WTC11 (cell line): ENCODE measurements at regions not wholly inside any gene's neighbourhood (a gene's known extent, or its start where the extent isn't known, plus 50 kb on each side); places are given as distances from the start of the nearest gene placed in this dataset.

Experiments used
- ATAC-seq: fragments of 200-7000 bp; cut with Tn5 transposase; 2 replicates; pipeline ENCODE4 v1.10.0; 2021; ENCODE audit warnings: mild to moderate bottlenecking, moderate library complexity
- CTCF ChIA-PET: fragments of 300-600 bp; sonication (Branson Sonifier 250); formaldehyde crosslinking; loops from one replicate; lab custom pipeline; 2021; ENCODE audit warnings: antibody characterized with exemption; lab: Charles Lee
- POLR2A ChIA-PET: fragments of 350-600 bp; sonication (Branson Sonifier 250); formaldehyde crosslinking; loops from one replicate; lab custom pipeline; 2021; ENCODE audit warnings: antibody characterized with exemption; lab: Charles Lee
- DNase-seq: peaks from one replicate; pipeline ENCODE4 v3.0.0; 2021; ENCODE audit warnings: low spot score
- H3K27ac Mint-ChIP-seq: 2 replicates; pipeline ENCODE4 v1.8.0; 2021; ENCODE audit warnings: mixed read lengths
- H3K27me3 Mint-ChIP-seq: 2 replicates; pipeline ENCODE4 v1.8.0; 2021; ENCODE audit warnings: low read depth, mild to moderate bottlenecking, moderate library complexity, mixed read lengths
- H3K36me3 Mint-ChIP-seq: 2 replicates; pipeline ENCODE4 v1.8.0; 2021; ENCODE audit warnings: mixed read lengths
- H3K4me1 Mint-ChIP-seq: 2 replicates; pipeline ENCODE4 v1.8.0; 2022; ENCODE audit warnings: mixed read lengths
- H3K4me3 Mint-ChIP-seq: 2 replicates; pipeline ENCODE4 v1.8.0; 2021; ENCODE audit warnings: mild to moderate bottlenecking, moderate library complexity, mixed read lengths
- H3K9me3 Mint-ChIP-seq: 2 replicates; pipeline ENCODE4 v1.8.0; 2021; ENCODE audit warnings: mixed read lengths
- CREB1 ChIP-seq: sonication (generic); formaldehyde crosslinking; IDR thresholded peaks from 2 replicates; pipeline ENCODE4 v1.8.0; 2023; ENCODE audit warnings: mild to moderate bottlenecking, missing genetic modification reagents
- ELF4 ChIP-seq: sonication (generic); formaldehyde crosslinking; IDR thresholded peaks from 2 replicates; pipeline ENCODE4 v1.8.1; 2022; ENCODE audit warnings: low read depth, mild to moderate bottlenecking, moderate library complexity, missing genetic modification reagents
- JUN ChIP-seq: sonication (generic); formaldehyde crosslinking; IDR thresholded peaks from 2 replicates; pipeline ENCODE4 v1.8.0; 2023; ENCODE audit warnings: mild to moderate bottlenecking, missing genetic modification reagents
- NFYB ChIP-seq: sonication (generic); formaldehyde crosslinking; conservative IDR thresholded peaks from 2 replicates; pipeline ENCODE4 v1.8.0; 2022; ENCODE audit warnings: low read depth, missing genetic modification reagents
- NR2C2 ChIP-seq: sonication (generic); formaldehyde crosslinking; IDR thresholded peaks from 2 replicates; pipeline ENCODE4 v1.8.0; 2022; ENCODE audit warnings: mild to moderate bottlenecking, missing genetic modification reagents
- OVOL2 ChIP-seq: fragments of 250-450 bp; sonication (Bioruptor Pico); IDR thresholded peaks from 2 replicates; pipeline ENCODE4 v1.9.0; 2021; ENCODE audit warnings: mild to moderate bottlenecking, borderline replicate concordance
- RELA ChIP-seq: sonication (generic); formaldehyde crosslinking; IDR thresholded peaks from 2 replicates; pipeline ENCODE4 v1.8.1; 2022; ENCODE audit warnings: missing genetic modification reagents, mild to moderate bottlenecking, borderline replicate concordance
- SOX15 ChIP-seq: fragments of 250-450 bp; sonication (Bioruptor Pico); IDR thresholded peaks from 2 replicates; pipeline ENCODE4 v1.9.0; 2021; ENCODE audit warnings: mild to moderate bottlenecking
- TEAD1 ChIP-seq: sonication (generic); formaldehyde crosslinking; IDR thresholded peaks from 2 replicates; pipeline ENCODE4 v1.8.0; 2022; ENCODE audit warnings: mild to moderate bottlenecking, missing genetic modification reagents
- ZNF138 ChIP-seq: sonication (generic); formaldehyde crosslinking; conservative IDR thresholded peaks from 2 replicates; pipeline ENCODE4 v1.8.1; 2022; ENCODE audit warnings: mild to moderate bottlenecking, moderate library complexity, missing genetic modification reagents
- ZNF219 ChIP-seq: sonication (generic); formaldehyde crosslinking; IDR thresholded peaks from 2 replicates; pipeline ENCODE4 v1.8.0; 2023; ENCODE audit warnings: missing genetic modification reagents, mild to moderate bottlenecking, borderline replicate concordance
- ZNF671 ChIP-seq: fragments of 250-450 bp; sonication (Bioruptor Pico); IDR thresholded peaks from 2 replicates; pipeline ENCODE4 v1.8.0; 2021; ENCODE audit warnings: mild to moderate bottlenecking
- TF ChIP-seq, protein P1 (sequence below): sonication (generic); formaldehyde crosslinking; IDR thresholded peaks from 2 replicates; pipeline ENCODE4 v1.8.1; 2023; ENCODE audit warnings: mild to moderate bottlenecking, missing genetic modification reagents
- TF ChIP-seq, protein P2 (sequence below): fragments of 200-600 bp; IDR thresholded peaks from 2 replicates; pipeline ENCODE4 v1.8.0; 2022; ENCODE audit warnings: antibody characterized with exemption
- TF ChIP-seq, protein P3 (sequence below): fragments of 250-450 bp; sonication (Bioruptor Pico); IDR thresholded peaks from 2 replicates; pipeline ENCODE4 v1.9.0; 2021; ENCODE audit warnings: moderate library complexity, mild to moderate bottlenecking, inconsistent platforms, borderline replicate concordance
- TF ChIP-seq, protein P4 (sequence below): sonication (generic); formaldehyde crosslinking; IDR thresholded peaks from 2 replicates; pipeline ENCODE4 v1.8.0; 2023; ENCODE audit warnings: mild to moderate bottlenecking, missing genetic modification reagents
- TF ChIP-seq, protein P5 (sequence below): fragments of 250-450 bp; sonication (Bioruptor Pico); IDR thresholded peaks from 2 replicates; pipeline ENCODE4 v2.1.2; 2022; ENCODE audit warnings: mild to moderate bottlenecking, moderate library complexity
- TF ChIP-seq, protein P6 (sequence below): fragments of 250-450 bp; sonication (Bioruptor Pico); IDR thresholded peaks from 2 replicates; pipeline ENCODE4 v1.8.0; 2021; ENCODE audit warnings: mild to moderate bottlenecking
- TF ChIP-seq, protein P7 (sequence below): sonication (generic); formaldehyde crosslinking; IDR thresholded peaks from 2 replicates; pipeline ENCODE4 v1.8.0; 2022; ENCODE audit warnings: mild to moderate bottlenecking, missing genetic modification reagents

DNA sequence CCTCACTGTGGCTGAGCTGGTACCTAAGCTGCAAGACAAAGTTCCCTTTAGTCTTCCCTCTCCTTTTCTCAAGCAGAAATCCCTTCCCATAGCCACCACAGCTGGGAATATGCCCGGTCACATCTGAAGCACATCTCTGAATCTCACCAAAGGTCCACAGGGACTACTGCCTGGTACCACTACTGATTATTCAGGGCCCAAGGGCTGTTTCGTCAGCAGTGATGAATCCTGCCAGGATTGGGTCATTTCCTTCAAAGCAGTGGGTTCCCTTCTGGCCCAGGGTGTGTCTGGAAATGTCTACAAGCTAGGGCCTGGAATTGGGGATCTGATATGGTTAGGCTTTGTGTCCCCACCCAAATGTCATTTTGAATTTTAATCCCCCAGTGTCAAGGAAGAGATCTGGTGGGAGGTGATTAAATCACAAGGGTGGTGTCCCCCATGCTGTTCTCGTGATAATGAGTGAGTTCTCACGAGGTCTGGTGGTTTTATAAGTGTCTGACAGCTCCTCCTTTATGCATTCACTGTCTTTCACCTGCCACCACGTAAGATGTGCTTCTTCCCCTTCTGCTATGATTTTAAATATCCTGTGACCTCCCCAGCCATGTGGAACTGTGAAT is 83.2 kb upstream of the FST start:
- ATAC-seq (no peak), DNase-seq (no peak)
- ChIA-PET CTCF (no interaction called here), POLR2A (no interaction called here)
- Mint-ChIP-seq H3K4me3 (no peak overlapping the region), H3K4me1 (no peaks in the 10 kb centered on the region), H3K36me3 (no peaks in the 10 kb centered on the region), H3K27ac (no peak overlapping the region), H3K9me3 (no peaks in the 10 kb centered on the region), H3K27me3 (no peaks in the 10 kb centered on the region)
- TF ChIP-seq ZNF671 (CRISPR knock-in tag), result no peak
- TF ChIP-seq, protein P1, sequence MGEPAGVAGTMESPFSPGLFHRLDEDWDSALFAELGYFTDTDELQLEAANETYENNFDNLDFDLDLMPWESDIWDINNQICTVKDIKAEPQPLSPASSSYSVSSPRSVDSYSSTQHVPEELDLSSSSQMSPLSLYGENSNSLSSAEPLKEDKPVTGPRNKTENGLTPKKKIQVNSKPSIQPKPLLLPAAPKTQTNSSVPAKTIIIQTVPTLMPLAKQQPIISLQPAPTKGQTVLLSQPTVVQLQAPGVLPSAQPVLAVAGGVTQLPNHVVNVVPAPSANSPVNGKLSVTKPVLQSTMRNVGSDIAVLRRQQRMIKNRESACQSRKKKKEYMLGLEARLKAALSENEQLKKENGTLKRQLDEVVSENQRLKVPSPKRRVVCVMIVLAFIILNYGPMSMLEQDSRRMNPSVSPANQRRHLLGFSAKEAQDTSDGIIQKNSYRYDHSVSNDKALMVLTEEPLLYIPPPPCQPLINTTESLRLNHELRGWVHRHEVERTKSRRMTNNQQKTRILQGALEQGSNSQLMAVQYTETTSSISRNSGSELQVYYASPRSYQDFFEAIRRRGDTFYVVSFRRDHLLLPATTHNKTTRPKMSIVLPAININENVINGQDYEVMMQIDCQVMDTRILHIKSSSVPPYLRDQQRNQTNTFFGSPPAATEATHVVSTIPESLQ (CRISPR knock-in tag), result no peak
- TF ChIP-seq JUN, result no peak
- no peak for TF ChIP-seq RELA
- no peak for TF ChIP-seq NFYB (CRISPR knock-in tag)

DNA sequence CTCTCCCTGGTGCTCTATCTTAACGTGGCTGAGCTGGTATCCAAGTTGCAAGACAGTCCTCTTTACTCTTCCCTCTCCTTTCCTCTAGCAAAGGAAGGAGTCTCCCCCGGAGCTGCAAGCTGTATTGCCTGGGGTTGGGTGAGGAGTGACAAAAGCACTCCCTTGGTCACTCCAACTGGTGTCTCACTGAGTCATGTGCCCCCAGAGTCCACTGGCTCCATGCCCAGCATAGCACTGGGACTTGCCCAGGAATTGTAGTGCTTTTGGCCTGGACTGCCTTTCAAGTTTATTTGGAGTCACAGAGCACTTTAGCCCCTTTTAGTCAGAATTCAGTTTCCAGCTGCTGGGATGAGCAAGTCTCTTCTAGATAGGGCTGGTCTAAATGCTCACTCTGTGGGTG is 82.6 kb upstream of the FST start:
- Mint-ChIP-seq H3K27me3 (no peaks in the 10 kb centered on the region), H3K9me3 (no peaks in the 10 kb centered on the region)
- CTCF ChIA-PET, result no interaction called here
- no peak for DNase-seq
- TF ChIP-seq, protein P2, sequence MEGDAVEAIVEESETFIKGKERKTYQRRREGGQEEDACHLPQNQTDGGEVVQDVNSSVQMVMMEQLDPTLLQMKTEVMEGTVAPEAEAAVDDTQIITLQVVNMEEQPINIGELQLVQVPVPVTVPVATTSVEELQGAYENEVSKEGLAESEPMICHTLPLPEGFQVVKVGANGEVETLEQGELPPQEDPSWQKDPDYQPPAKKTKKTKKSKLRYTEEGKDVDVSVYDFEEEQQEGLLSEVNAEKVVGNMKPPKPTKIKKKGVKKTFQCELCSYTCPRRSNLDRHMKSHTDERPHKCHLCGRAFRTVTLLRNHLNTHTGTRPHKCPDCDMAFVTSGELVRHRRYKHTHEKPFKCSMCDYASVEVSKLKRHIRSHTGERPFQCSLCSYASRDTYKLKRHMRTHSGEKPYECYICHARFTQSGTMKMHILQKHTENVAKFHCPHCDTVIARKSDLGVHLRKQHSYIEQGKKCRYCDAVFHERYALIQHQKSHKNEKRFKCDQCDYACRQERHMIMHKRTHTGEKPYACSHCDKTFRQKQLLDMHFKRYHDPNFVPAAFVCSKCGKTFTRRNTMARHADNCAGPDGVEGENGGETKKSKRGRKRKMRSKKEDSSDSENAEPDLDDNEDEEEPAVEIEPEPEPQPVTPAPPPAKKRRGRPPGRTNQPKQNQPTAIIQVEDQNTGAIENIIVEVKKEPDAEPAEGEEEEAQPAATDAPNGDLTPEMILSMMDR, result no peak
- TF ChIP-seq SOX15 (CRISPR knock-in tag) (no peak), ZNF138 (CRISPR knock-in tag) (no peak), ZNF671 (CRISPR knock-in tag) (no peak), ZNF219 (CRISPR knock-in tag) (no peak), ELF4 (no peak), TEAD1 (no peak), RELA (no peak), CREB1 (CRISPR knock-in tag) (no peak), NFYB (CRISPR knock-in tag) (no peak), OVOL2 (no peak), NR2C2 (CRISPR knock-in tag) (no peak)
- TF ChIP-seq, protein P3, sequence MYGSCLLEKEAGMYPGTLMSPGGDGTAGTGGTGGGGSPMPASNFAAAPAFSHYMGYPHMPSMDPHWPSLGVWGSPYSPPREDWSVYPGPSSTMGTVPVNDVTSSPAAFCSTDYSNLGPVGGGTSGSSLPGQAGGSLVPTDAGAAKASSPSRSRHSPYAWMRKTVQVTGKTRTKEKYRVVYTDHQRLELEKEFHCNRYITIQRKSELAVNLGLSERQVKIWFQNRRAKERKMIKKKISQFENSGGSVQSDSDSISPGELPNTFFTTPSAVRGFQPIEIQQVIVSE, result no peak
- TF ChIP-seq, protein P4, sequence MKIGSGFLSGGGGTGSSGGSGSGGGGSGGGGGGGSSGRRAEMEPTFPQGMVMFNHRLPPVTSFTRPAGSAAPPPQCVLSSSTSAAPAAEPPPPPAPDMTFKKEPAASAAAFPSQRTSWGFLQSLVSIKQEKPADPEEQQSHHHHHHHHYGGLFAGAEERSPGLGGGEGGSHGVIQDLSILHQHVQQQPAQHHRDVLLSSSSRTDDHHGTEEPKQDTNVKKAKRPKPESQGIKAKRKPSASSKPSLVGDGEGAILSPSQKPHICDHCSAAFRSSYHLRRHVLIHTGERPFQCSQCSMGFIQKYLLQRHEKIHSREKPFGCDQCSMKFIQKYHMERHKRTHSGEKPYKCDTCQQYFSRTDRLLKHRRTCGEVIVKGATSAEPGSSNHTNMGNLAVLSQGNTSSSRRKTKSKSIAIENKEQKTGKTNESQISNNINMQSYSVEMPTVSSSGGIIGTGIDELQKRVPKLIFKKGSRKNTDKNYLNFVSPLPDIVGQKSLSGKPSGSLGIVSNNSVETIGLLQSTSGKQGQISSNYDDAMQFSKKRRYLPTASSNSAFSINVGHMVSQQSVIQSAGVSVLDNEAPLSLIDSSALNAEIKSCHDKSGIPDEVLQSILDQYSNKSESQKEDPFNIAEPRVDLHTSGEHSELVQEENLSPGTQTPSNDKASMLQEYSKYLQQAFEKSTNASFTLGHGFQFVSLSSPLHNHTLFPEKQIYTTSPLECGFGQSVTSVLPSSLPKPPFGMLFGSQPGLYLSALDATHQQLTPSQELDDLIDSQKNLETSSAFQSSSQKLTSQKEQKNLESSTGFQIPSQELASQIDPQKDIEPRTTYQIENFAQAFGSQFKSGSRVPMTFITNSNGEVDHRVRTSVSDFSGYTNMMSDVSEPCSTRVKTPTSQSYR (CRISPR knock-in tag), result no peak
- TF ChIP-seq, protein P5, sequence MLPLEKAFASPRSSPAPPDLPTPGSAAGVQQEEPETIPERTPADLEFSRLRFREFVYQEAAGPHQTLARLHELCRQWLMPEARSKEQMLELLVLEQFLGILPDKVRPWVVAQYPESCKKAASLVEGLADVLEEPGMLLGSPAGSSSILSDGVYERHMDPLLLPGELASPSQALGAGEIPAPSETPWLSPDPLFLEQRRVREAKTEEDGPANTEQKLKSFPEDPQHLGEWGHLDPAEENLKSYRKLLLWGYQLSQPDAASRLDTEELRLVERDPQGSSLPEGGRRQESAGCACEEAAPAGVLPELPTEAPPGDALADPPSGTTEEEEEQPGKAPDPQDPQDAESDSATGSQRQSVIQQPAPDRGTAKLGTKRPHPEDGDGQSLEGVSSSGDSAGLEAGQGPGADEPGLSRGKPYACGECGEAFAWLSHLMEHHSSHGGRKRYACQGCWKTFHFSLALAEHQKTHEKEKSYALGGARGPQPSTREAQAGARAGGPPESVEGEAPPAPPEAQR (CRISPR knock-in tag), result no peak
- TF ChIP-seq, protein P6, sequence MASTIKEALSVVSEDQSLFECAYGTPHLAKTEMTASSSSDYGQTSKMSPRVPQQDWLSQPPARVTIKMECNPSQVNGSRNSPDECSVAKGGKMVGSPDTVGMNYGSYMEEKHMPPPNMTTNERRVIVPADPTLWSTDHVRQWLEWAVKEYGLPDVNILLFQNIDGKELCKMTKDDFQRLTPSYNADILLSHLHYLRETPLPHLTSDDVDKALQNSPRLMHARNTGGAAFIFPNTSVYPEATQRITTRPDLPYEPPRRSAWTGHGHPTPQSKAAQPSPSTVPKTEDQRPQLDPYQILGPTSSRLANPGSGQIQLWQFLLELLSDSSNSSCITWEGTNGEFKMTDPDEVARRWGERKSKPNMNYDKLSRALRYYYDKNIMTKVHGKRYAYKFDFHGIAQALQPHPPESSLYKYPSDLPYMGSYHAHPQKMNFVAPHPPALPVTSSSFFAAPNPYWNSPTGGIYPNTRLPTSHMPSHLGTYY (CRISPR knock-in tag), result no peak
- TF ChIP-seq, protein P7, sequence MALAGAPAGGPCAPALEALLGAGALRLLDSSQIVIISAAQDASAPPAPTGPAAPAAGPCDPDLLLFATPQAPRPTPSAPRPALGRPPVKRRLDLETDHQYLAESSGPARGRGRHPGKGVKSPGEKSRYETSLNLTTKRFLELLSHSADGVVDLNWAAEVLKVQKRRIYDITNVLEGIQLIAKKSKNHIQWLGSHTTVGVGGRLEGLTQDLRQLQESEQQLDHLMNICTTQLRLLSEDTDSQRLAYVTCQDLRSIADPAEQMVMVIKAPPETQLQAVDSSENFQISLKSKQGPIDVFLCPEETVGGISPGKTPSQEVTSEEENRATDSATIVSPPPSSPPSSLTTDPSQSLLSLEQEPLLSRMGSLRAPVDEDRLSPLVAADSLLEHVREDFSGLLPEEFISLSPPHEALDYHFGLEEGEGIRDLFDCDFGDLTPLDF (CRISPR knock-in tag), result no peak
- TF ChIP-seq, all 79 proteins: peak for 0
- no peaks in the 10 kb centered on the region for H3K36me3 Mint-ChIP-seq
- no peaks in the 10 kb centered on the region for H3K4me1 Mint-ChIP-seq
- no peak overlapping the region for H3K27ac Mint-ChIP-seq
- POLR2A ChIA-PET, result no interaction called here
- H3K4me3 Mint-ChIP-seq, result no peak overlapping the region
- ATAC-seq, result no peak
